Vagina (tissue), 2 donors: ENCODE measurements at regions not wholly inside any gene's neighbourhood (a gene's known extent, or its start where the extent isn't known, plus 50 kb on each side); places are given as distances from the start of the nearest gene placed in this dataset.

ENCODE experiments used
- DNase-seq, 2 donors: peaks; one replicate each; pipeline ENCODE4 v3.0.0-alpha.2; 2017; ENCODE audit errors: extremely low spot score in 2 of 2
- H3K27ac ChIP-seq: fragments of 200-600 bp; sonication (generic); one replicate; pipeline ENCODE4 v1.5.1; 2019
- H3K27me3 ChIP-seq: fragments of 200-600 bp; sonication (generic); one replicate; pipeline ENCODE4 v1.5.1; 2019
- H3K36me3 ChIP-seq, 2 donors: fragments of 200-600 bp; sonication (generic); one replicate each; pipeline ENCODE4 v1.5.1; 2017 to 2019
- H3K4me1 ChIP-seq: fragments of 200-600 bp; sonication (generic); one replicate; pipeline ENCODE4 v1.5.1; 2019
- H3K4me3 ChIP-seq, 2 donors: fragments of 200-600 bp; sonication (generic); 1 replicate in 1 of 2; 2 replicates in 1 of 2; pipeline ENCODE4 v1.5.1; 2016 to 2019
- H3K9me3 ChIP-seq: fragments of 200-600 bp; sonication (generic); one replicate; pipeline ENCODE4 v1.5.1; 2019
- CTCF ChIP-seq, 3 experiments: fragments of 450-650 bp in 2 of 3; fragments of 200-600 bp in 1 of 3; sonication (generic) in 1 of 3; IDR thresholded peaks; one replicate each; pipeline ENCODE4 v1.5.1; 2017 to 2019; ENCODE audit warnings: antibody characterized with exemption in 3 of 3, mild to moderate bottlenecking in 2 of 3, moderate library complexity in 2 of 3
- POLR2A ChIP-seq, 2 donors: fragments of 450-650 bp; IDR thresholded peaks; one replicate each; pipeline ENCODE4 v1.6.1; 2017; ENCODE audit warnings: antibody characterized with exemption in 2 of 2, mild to moderate bottlenecking in 2 of 2, moderate library complexity in 2 of 2
- POLR2AphosphoS5 ChIP-seq, 2 donors: sonication (generic); formaldehyde crosslinking; IDR thresholded peaks; one replicate each; pipeline ENCODE4 v1.9.0; 2017; ENCODE audit warnings: antibody characterized with exemption in 2 of 2, mild to moderate bottlenecking in 2 of 2, low read depth in 1 of 2; ENCODE audit not compliant: insufficient read depth in 1 of 2
- intact Hi-C: fragments of 100-400 bp; cut with DNase I; formaldehyde crosslinking; loops from one replicate; pipeline ENCODE4 v1.15.1; 2023

DNA sequence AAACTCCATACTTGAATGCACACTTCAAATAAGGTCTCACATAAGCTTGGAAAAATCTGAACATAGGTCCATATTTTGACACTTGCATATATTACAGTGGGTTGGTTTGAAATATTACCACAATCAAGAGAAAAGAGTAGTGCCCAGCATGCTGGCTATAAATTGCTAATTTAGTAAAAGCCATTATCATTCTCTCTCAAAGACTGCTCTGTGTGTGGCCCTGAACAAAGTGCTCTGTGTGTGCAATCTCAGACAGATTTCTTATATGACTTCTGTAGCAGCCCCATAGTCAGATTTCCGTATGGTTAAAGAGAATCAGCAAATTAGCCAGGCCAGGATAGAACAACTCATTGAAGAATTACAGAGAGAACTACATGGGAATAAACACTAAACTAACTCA is 78.2 kb downstream of the LIG4 start:
- TF ChIP-seq CTCF (IDR thresholded peaks at IDR 0.05) (no peak), POLR2AphosphoS5 (IDR thresholded peaks at IDR 0.05; ENCODE audit: insufficient read depth in 1 of 2, low read depth in 1 of 2) (no peak), POLR2A (IDR thresholded peaks at IDR 0.05) (no peak)
- intact Hi-C loops = no loop called here

DNA sequence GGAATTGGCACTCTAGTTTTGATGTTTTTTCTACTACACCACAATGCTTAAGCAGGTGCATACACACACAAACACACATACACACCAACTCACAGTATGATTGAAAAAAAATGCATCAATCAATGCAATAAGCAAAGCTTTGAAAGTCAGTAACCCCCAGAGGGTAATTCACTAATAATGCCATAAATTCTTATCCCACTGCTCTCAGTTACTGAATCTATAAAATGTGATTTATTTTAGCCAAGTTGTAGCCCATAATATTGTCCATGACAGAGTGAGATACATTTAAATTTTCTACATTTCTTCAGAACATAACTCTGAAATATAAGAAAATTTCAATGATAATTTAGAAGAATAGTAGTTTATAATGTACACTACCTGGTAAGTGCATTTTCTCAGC is 87.9 kb downstream of the LIG4 start:
- no peaks in the 10 kb centered on the region for H3K27me3 ChIP-seq
- H3K36me3 ChIP-seq = no peaks in the 10 kb centered on the region
- no peak overlapping the region for H3K4me3 ChIP-seq
- intact Hi-C loops = no loop called here
- H3K4me1 ChIP-seq = no peaks in the 10 kb centered on the region
- no peak for DNase-seq
- no peak for TF ChIP-seq CTCF (IDR thresholded peaks at IDR 0.05)
- no peaks in the 10 kb centered on the region for H3K9me3 ChIP-seq
- H3K27ac ChIP-seq = no peak overlapping the region

More for the DNA sequence above, 78.2 kb downstream of the LIG4 start:
- no peaks in the 10 kb centered on the region for H3K9me3 ChIP-seq
- no peak overlapping the region for H3K27ac ChIP-seq
- H3K4me3 ChIP-seq = no peak overlapping the region
- DNase-seq = no peak
- no peaks in the 10 kb centered on the region for H3K36me3 ChIP-seq
- H3K27me3 ChIP-seq = no peaks in the 10 kb centered on the region
- H3K4me1 ChIP-seq = no peaks in the 10 kb centered on the region

DNA sequence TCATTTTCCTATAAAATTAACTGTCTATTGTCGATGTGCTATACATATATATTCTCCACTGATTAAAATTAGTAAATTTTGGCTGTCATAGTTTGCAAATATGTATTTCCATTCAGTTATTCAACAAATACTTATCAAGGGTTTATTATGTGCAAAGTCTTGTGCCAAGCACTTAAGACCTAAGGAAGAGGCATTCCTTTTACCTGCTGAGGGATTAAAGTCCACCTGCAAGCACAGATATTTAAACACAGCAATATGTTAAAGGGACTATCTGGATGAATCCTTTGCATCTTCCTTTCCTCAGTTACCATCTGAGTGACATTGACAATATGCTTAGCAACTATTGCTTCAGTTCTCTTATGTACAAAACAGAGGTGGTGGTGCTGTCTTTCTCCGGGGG is 89.3 kb downstream of the LIG4 start:
- no peaks in the 10 kb centered on the region for H3K9me3 ChIP-seq
- no peaks in the 10 kb centered on the region for H3K36me3 ChIP-seq
- no peaks in the 10 kb centered on the region for H3K27me3 ChIP-seq
- TF ChIP-seq POLR2AphosphoS5 (IDR thresholded peaks at IDR 0.05; ENCODE audit: insufficient read depth in 1 of 2, low read depth in 1 of 2) (no peak), POLR2A (IDR thresholded peaks at IDR 0.05) (no peak), CTCF (IDR thresholded peaks at IDR 0.05) (no peak)
- no peaks in the 10 kb centered on the region for H3K4me1 ChIP-seq
- H3K4me3 ChIP-seq = no peak overlapping the region
- no peak overlapping the region for H3K27ac ChIP-seq
- DNase-seq = no peak
- intact Hi-C loops = no loop called here

DNA sequence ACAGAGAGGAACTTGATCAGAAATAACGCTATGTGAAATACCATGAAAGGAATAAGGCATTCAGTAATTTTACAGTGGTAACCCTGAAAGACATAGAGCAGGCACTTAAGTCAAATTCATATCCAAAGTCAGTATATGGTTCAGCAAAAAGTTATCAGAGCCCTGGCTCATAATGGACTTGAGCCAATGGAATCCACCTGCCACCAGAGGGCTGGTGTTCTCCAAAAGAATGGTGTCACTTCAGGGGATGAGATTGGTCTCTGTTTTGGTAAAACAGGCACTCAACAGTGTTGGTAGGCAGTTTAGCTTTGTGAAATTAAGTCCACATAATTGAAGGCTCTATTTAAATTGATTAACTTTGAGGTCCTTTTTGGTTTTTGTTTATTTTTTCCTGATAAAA is 93.9 kb downstream of the LIG4 start:
- no peak for TF ChIP-seq POLR2A (IDR thresholded peaks at IDR 0.05)
- TF ChIP-seq CTCF (IDR thresholded peaks at IDR 0.05) = no peak
- no peak for TF ChIP-seq POLR2AphosphoS5 (IDR thresholded peaks at IDR 0.05; ENCODE audit: insufficient read depth in 1 of 2, low read depth in 1 of 2)
- no peaks in the 10 kb centered on the region for H3K9me3 ChIP-seq
- no peak for DNase-seq
- intact Hi-C loops = no loop called here
- H3K4me1 ChIP-seq = no peaks in the 10 kb centered on the region
- no peaks in the 10 kb centered on the region for H3K27me3 ChIP-seq
- no peak overlapping the region for H3K4me3 ChIP-seq
- H3K36me3 ChIP-seq = no peaks in the 10 kb centered on the region
- no peak overlapping the region for H3K27ac ChIP-seq

DNA sequence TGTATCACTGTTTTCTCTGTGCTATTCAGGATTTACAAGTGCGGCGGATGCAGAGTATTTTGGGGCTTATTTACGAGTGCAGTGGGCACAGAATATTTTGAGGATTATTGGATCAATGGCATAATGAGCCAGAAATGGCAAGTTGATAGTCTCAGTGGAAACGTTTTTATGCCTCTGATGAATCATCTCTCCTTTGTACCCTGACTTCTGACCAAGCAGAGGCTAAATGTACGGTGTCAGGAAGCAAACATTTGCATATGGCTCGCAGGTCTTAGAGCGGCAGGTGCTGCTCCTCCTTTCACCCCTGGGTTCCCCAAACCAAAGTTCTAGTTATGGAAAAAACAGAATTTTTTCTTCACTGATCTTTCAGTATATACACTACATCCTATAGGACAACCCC is 94.5 kb downstream of the LIG4 start:
- Histone ChIP-seq H3K27me3 (no peaks in the 10 kb centered on the region), H3K27ac (no peak overlapping the region), H3K4me1 (no peaks in the 10 kb centered on the region), H3K9me3 (no peaks in the 10 kb centered on the region), H3K4me3 (no peak overlapping the region), H3K36me3 (no peaks in the 10 kb centered on the region)
- intact Hi-C loops = no loop called here
- DNase-seq = no peak
- TF ChIP-seq POLR2A (IDR thresholded peaks at IDR 0.05) = no peak
- no peak for TF ChIP-seq POLR2AphosphoS5 (IDR thresholded peaks at IDR 0.05; ENCODE audit: insufficient read depth in 1 of 2, low read depth in 1 of 2)

DNA sequence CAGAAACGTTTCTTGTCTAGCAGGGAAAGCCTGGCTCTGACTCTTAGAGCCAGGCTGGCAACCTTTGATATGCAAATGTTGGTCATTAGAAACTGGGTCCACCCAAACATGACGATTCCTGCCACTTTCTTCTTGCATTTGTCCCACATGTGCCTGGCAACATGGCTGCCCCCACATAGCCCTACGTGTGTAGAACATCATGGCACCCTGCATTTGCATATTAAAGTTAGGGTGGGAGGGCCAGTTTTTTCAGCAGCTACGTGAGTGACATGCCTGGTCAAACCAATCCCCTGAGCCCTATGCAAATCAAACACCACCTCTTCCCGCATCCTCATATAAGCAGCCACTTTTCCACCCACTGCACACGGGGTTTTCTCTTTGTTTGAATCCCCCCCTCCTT is 95.0 kb downstream of the LIG4 start:
- no peaks in the 10 kb centered on the region for H3K27me3 ChIP-seq
- intact Hi-C loops = no loop called here
- no peak for TF ChIP-seq POLR2A (IDR thresholded peaks at IDR 0.05)
- TF ChIP-seq CTCF (IDR thresholded peaks at IDR 0.05) = no peak
- no peak for TF ChIP-seq POLR2AphosphoS5 (IDR thresholded peaks at IDR 0.05; ENCODE audit: insufficient read depth in 1 of 2, low read depth in 1 of 2)
- H3K4me3 ChIP-seq = no peak overlapping the region
- H3K9me3 ChIP-seq = no peaks in the 10 kb centered on the region
- DNase-seq = no peak
- no peaks in the 10 kb centered on the region for H3K36me3 ChIP-seq
- no peaks in the 10 kb centered on the region for H3K4me1 ChIP-seq
- H3K27ac ChIP-seq = no peak overlapping the region
